Stomach (tissue), 8 donors: ENCODE measurements at regions not wholly inside any gene's neighbourhood (a gene's known extent, or its start where the extent isn't known, plus 50 kb on each side); places are given as distances from the start of the nearest gene placed in this dataset.

Experiments
- DNase-seq, 2 donors: peaks; one replicate each; pipeline versions ENCODE4 v3.0.0 to v3.0.0-alpha.2; 2013 to 2019
- H3K27ac ChIP-seq, 5 donors: fragments of 200-600 bp in 4 of 5; sonication (generic) in 4 of 5; one replicate each; pipeline ENCODE4 v1.5.1; 2013 to 2019; ENCODE audit warnings: mild to moderate bottlenecking in 1 of 5, moderate library complexity in 1 of 5
- H3K27me3 ChIP-seq, 3 donors: fragments of 200-600 bp; sonication (generic); one replicate each; pipeline ENCODE4 v1.5.1; 2017 to 2019; ENCODE audit warnings: mixed run types in 1 of 3
- H3K36me3 ChIP-seq, 4 donors: fragments of 200-600 bp; sonication (generic); 1 replicate in 3 of 4; 2 replicates in 1 of 4; pipeline ENCODE4 v1.5.1; 2016 to 2019
- H3K4me1 ChIP-seq, 4 donors: fragments of 200-600 bp; sonication (generic); one replicate each; pipeline ENCODE4 v1.5.1; 2016 to 2019
- H3K4me3 ChIP-seq, 4 donors: fragments of 200-600 bp; sonication (generic) in 3 of 4; one replicate each; pipeline ENCODE4 v1.5.1; 2016 to 2019; ENCODE audit warnings: mild to moderate bottlenecking in 1 of 4
- H3K9me3 ChIP-seq, 4 donors: fragments of 200-600 bp; sonication (generic); one replicate each; pipeline ENCODE4 v1.5.1; 2016 to 2019
- EP300 ChIP-seq: sonication (generic); formaldehyde crosslinking; IDR thresholded peaks from one replicate; pipeline ENCODE4 v1.6.1; 2017; ENCODE audit warnings: antibody characterized with exemption
- POLR2A ChIP-seq, 4 donors: fragments of 450-650 bp; IDR thresholded peaks; one replicate each; pipeline ENCODE4 v1.6.1; 2016; ENCODE audit warnings: antibody characterized with exemption in 4 of 4, control low read depth in 2 of 4, mild to moderate bottlenecking in 1 of 4, moderate library complexity in 1 of 4
- POLR2AphosphoS5 ChIP-seq, 3 donors: sonication (generic); formaldehyde crosslinking; IDR thresholded peaks; one replicate each; pipeline ENCODE4 v1.6.1; 2016; ENCODE audit warnings: antibody characterized with exemption in 3 of 3
- WGBS, 5 donors: extraction: QIAGEN DNeasy Blood & Tissue Kit in 3 of 5; methylation state at CpG; one replicate each; pipeline versions ENCODE4 v1.1.5 to v1.1.7; 2013 to 2018; 5-methylcytosine and 5-hydroxymethylcytosine counted together
- intact Hi-C: fragments of 100-400 bp; cut with DNase I; formaldehyde crosslinking; loops from one replicate; pipeline ENCODE4 v1.15.1; 2023; ENCODE audit warnings: low total_unique reads
- TF ChIP-seq, protein P1 (sequence below), 7 experiments: fragments of 450-650 bp in 4 of 7; fragments of 200-600 bp in 3 of 7; sonication (generic) in 3 of 7; IDR thresholded peaks; one replicate each; pipeline ENCODE4 v1.5.1; 2016 to 2019; ENCODE audit warnings: antibody characterized with exemption in 7 of 7, control low read depth in 2 of 7, mild to moderate bottlenecking in 1 of 7
- donor health status: healthy with polysubstance abuse.
- donor health status: Bipolar disorder and iron deficiency.
- donor health status: healthy.

DNA sequence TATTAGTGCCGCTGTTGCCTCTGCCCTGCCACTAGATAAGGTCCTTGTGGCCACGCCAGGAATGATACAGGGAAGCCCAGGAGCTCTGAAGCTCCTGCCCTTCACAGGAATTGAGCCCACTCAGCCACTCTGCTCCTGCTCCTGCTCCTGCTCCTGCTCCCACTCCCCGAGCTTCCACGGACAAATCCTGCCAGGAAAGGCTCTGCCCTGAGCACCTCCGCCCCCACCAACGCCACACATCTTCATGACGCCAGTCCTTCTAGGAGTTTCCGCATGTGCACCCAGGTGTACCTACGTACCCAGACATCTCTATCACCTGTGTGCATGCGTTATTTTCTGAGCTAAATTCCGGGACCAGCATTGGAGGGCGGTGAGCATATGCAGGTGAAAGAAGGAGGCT, 369.1 kb downstream of the C16orf95 start:
- Histone ChIP-seq H3K9me3 (peaks cover 0 to 4% (median 2%) of the 10 kb centered on the region in 4 donors), H3K27me3 (peaks cover 0 to 22% (median 7%) of the 10 kb centered on the region in 3 donors), H3K36me3 (no peaks in the 10 kb centered on the region), H3K4me1 (no peaks in the 10 kb centered on the region), H3K27ac (no peak overlapping the region), H3K4me3 (no peak overlapping the region)
- DNase-seq, result no peak
- intact Hi-C loops, result no loop called here
- WGBS, 5 donors, result 83 to 92% (median 90%) methylated on average over 12 of the region's 12 CpGs
- TF ChIP-seq POLR2AphosphoS5 (IDR thresholded peaks at IDR 0.05) (no peak), EP300 (no peak), POLR2A (IDR thresholded peaks at IDR 0.05) (no peak)
- TF ChIP-seq, protein P1, sequence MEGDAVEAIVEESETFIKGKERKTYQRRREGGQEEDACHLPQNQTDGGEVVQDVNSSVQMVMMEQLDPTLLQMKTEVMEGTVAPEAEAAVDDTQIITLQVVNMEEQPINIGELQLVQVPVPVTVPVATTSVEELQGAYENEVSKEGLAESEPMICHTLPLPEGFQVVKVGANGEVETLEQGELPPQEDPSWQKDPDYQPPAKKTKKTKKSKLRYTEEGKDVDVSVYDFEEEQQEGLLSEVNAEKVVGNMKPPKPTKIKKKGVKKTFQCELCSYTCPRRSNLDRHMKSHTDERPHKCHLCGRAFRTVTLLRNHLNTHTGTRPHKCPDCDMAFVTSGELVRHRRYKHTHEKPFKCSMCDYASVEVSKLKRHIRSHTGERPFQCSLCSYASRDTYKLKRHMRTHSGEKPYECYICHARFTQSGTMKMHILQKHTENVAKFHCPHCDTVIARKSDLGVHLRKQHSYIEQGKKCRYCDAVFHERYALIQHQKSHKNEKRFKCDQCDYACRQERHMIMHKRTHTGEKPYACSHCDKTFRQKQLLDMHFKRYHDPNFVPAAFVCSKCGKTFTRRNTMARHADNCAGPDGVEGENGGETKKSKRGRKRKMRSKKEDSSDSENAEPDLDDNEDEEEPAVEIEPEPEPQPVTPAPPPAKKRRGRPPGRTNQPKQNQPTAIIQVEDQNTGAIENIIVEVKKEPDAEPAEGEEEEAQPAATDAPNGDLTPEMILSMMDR (IDR thresholded peaks at IDR 0.05), result no peak

DNA sequence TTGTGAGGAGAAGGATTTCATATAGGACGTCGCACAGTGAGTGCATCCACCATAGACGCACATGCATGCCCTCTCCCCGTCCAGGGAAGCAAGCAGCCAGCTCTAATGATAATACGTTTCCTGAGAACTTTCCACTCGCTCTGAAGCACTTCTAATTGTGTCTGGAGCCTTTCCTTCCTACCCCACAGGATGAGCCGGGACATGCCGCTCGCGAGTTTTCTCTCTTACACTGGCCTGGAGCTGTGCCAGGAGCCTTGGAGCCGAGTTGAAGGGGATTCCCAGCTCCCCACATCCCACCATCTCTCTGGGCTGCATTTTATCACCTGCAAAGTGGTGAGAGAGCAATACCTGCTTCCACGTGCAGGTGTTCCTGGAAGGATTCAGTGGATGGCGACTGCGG, 368.1 kb downstream of the C16orf95 start:
- H3K27me3 ChIP-seq, result peaks cover 0 to 33% (median 7%) of the 10 kb centered on the region in 3 donors
- no peak overlapping the region for H3K27ac ChIP-seq
- no peaks in the 10 kb centered on the region for H3K4me1 ChIP-seq
- intact Hi-C loops, result no loop called here
- TF ChIP-seq POLR2AphosphoS5 (IDR thresholded peaks at IDR 0.05) (no peak), POLR2A (IDR thresholded peaks at IDR 0.05) (no peak), EP300 (no peak)
- TF ChIP-seq, protein P1 (IDR thresholded peaks at IDR 0.05), result no peak
- WGBS, 5 donors, result 52 to 66% (median 60%) methylated on average over 12 to 14 of the region's 14 CpGs
- no peaks in the 10 kb centered on the region for H3K36me3 ChIP-seq
- peaks cover 0 to 14% (median 2%) of the 10 kb centered on the region in 4 donors for H3K9me3 ChIP-seq
- DNase-seq, result no peak
- H3K4me3 ChIP-seq, result no peak overlapping the region

DNA sequence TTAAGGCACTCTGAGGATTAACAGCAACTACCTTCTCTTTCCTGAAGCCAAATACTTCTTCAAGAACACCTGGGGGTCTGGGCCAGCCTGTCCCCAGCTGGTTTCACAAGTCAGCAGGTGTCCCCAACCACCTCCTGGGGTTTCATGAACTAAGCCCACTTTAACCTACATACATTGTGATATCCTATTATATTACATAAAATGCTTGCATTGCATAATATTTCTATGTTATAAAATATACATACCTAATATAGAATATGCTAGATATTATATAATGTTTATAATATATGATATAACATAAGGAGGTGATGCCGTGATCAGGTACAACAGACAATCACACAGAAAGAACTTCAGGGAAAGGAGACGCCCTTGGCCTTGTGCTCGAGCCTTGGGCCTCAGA, 367.6 kb downstream of the C16orf95 start:
- Histone ChIP-seq H3K9me3 (peaks cover 0 to 14% (median 2%) of the 10 kb centered on the region in 4 donors), H3K4me1 (no peaks in the 10 kb centered on the region), H3K27ac (no peak overlapping the region), H3K36me3 (no peaks in the 10 kb centered on the region), H3K27me3 (peaks cover 0 to 37% (median 7%) of the 10 kb centered on the region in 3 donors), H3K4me3 (no peak overlapping the region)
- WGBS, 5 donors, result 83 to 93% (median 90%) methylated on average over 3 of the region's 3 CpGs
- no peak for DNase-seq
- no peak for TF ChIP-seq POLR2A (IDR thresholded peaks at IDR 0.05)
- TF ChIP-seq POLR2AphosphoS5 (IDR thresholded peaks at IDR 0.05), result no peak
- no peak for TF ChIP-seq EP300
- TF ChIP-seq, protein P1 (IDR thresholded peaks at IDR 0.05), result no peak
- intact Hi-C loops, result no loop called here

DNA sequence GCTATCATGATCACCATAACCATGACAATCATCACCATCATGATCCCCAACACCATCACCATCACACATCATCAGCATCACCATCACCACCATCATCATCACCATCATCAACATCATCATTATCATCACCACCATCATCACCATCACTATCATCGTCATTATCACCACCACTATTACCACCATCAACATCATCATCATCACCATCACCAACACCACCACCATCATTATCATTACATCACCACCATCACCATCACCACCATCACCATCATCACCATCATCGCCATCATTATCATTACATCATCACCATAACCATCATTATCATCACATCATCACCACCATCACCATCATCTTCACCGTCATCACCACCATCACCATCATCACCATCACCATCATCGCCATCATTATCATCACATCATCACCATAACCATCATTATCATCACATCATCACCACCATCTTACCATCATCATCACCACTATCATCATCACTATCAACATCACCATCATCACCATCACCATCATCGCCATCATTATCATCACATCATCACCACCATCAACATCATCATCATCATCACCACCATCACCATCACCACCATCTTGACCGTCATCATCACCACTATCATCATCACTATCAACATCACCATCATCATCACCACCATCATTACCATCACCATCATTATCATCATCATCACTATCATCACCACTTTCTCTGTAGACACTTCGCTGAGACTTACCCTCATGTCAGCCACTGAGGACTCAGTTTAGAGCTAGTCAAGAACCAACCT, 366.0 kb downstream of the C16orf95 start:
- no peaks in the 10 kb centered on the region for H3K4me1 ChIP-seq
- H3K4me3 ChIP-seq, result no peak overlapping the region
- H3K9me3 ChIP-seq, result peaks cover 0 to 14% (median 2%) of the 10 kb centered on the region in 4 donors
- TF ChIP-seq POLR2A (IDR thresholded peaks at IDR 0.05), result no peak
- TF ChIP-seq, protein P1 (IDR thresholded peaks at IDR 0.05), result no peak
- TF ChIP-seq POLR2AphosphoS5 (IDR thresholded peaks at IDR 0.05), result no peak
- no peak for TF ChIP-seq EP300
- WGBS, 5 donors, result 91 to 96% (median 95%) methylated on average over 7 of the region's 7 CpGs
- no peaks in the 10 kb centered on the region for H3K36me3 ChIP-seq
- DNase-seq, result no peak
- no peak overlapping the region for H3K27ac ChIP-seq
- intact Hi-C loops, result no loop called here
- peaks cover 0 to 45% (median 7%) of the 10 kb centered on the region in 3 donors for H3K27me3 ChIP-seq
